ENCODE measurements at regions not wholly inside any gene's neighbourhood (a gene's known extent, or its start where the extent isn't known, plus 50 kb on each side); places are given as distances from the start of the nearest gene placed in this dataset.
"Not testable (repeated sequence)": the region's sequence is repeated elsewhere in the genome, so short reads cannot be mapped to it uniquely, and the experiment has no call there.

- DNase-seq (ENCODE audit: low spot score): no peak
Observed at GRCh38 chr9:17083258-17083657, 51.6 kb upstream of the CNTLN start.

GRCh38 chr9:17082343-17083064 is 52.3 kb upstream of the CNTLN start:
- peak; percentile 7 for DNase-seq (ENCODE audit: low spot score)

GRCh38 chr9:17081814-17082213 is 53.0 kb upstream of the CNTLN start:
- DNase-seq (ENCODE audit: low spot score): no peak

- no peak for DNase-seq (ENCODE audit: low spot score)
Observed at GRCh38 chr9:17081351-17081750, 53.5 kb upstream of the CNTLN start.

- DNase-seq (ENCODE audit: low spot score): no peak
Observed at GRCh38 chr9:17075758-17076485, 58.9 kb upstream of the CNTLN start.

GRCh38 chr9:17075146-17075757 is 59.6 kb upstream of the CNTLN start:
- no peak for DNase-seq (ENCODE audit: low spot score)

- not testable (repeated sequence) for DNase-seq (ENCODE audit: low spot score)
Observed at GRCh38 chr9:17072563-17072962, 62.3 kb upstream of the CNTLN start.

- no peak for DNase-seq (ENCODE audit: low spot score)
Observed at GRCh38 chr9:17068671-17069070, 66.2 kb upstream of the CNTLN start.

GRCh38 chr9:17065062-17065461 is 69.8 kb upstream of the CNTLN start:
- DNase-seq (ENCODE audit: low spot score): no peak

GRCh38 chr9:17064558-17064957 is 70.3 kb upstream of the CNTLN start:
- DNase-seq (ENCODE audit: low spot score): no peak

- peak; percentile 34 for DNase-seq (ENCODE audit: low spot score)
Observed at GRCh38 chr9:17063535-17064135, 71.2 kb upstream of the CNTLN start.

- no peak for DNase-seq (ENCODE audit: low spot score)
Observed at GRCh38 chr9:17062497-17062896, 72.3 kb upstream of the CNTLN start.

GRCh38 chr9:17060450-17060849 is 74.4 kb upstream of the CNTLN start:
- no peak for DNase-seq (ENCODE audit: low spot score)

- no peak for DNase-seq (ENCODE audit: low spot score)
Observed at GRCh38 chr9:17059465-17059864, 75.4 kb upstream of the CNTLN start.

- DNase-seq (ENCODE audit: low spot score): no peak
Observed at GRCh38 chr9:17057729-17058128, 77.1 kb upstream of the CNTLN start.

- no peak for DNase-seq (ENCODE audit: low spot score)
Observed at GRCh38 chr9:17052626-17053025, 82.2 kb upstream of the CNTLN start.

GRCh38 chr9:17045381-17045940 is 89.4 kb upstream of the CNTLN start:
- no peak for DNase-seq (ENCODE audit: low spot score)

GRCh38 chr9:17031546-17031945 is 103.3 kb upstream of the CNTLN start:
- DNase-seq (ENCODE audit: low spot score): no peak

GRCh38 chr9:17025281-17025680 is 109.6 kb upstream of the CNTLN start:
- no peak for DNase-seq (ENCODE audit: low spot score)

GRCh38 chr9:17024129-17024528 is 110.7 kb upstream of the CNTLN start:
- DNase-seq (ENCODE audit: low spot score): no peak

- DNase-seq (ENCODE audit: low spot score): no peak
Observed at GRCh38 chr9:17021387-17021970, 113.4 kb upstream of the CNTLN start.

GRCh38 chr9:17019398-17019797 is 115.4 kb upstream of the CNTLN start:
- DNase-seq (ENCODE audit: low spot score): no peak
